ENCODE measurements at regions not wholly inside any gene's neighbourhood (a gene's known extent, or its start where the extent isn't known, plus 50 kb on each side); places are given as distances from the start of the nearest gene placed in this dataset.

- H3K4me1 ChIP-seq (replicated peaks in 1 of 2), result no peaks in the 10 kb centered on the region
- 33 to 47% (median 35%) methylated on average over 4 of the region's 4 CpGs for WGBS, 4 donors
- TF ChIP-seq CTCF (IDR thresholded peaks at IDR 0.05), result no peak
- TF ChIP-seq POLR2A (IDR thresholded peaks at IDR 0.05), result no peak
These were observed 189.9 kb upstream of the NWD2 start for GRCh38 chr4:37054531-37055077.

GRCh38 chr4:37058826-37059225, 185.7 kb upstream of the NWD2 start:
- Histone ChIP-seq H3K4me3 (no peak overlapping the region), H3K36me3 (replicated peaks in 1 of 2) (no peaks in the 10 kb centered on the region), H3K27ac (no peak overlapping the region), H3K27me3 (no peaks in the 10 kb centered on the region), H3K9me3 (replicated peaks in 1 of 3) (no peaks in the 10 kb centered on the region), H3K4me1 (replicated peaks in 1 of 2) (no peaks in the 10 kb centered on the region)
- intact Hi-C loops (cut with DNase I), result no loop called here
- no peak for TF ChIP-seq POLR2A (IDR thresholded peaks at IDR 0.05)
- TF ChIP-seq CTCF (IDR thresholded peaks at IDR 0.05), result no peak
- WGBS, 4 donors, result 78 to 89% (median 80%) methylated on average over 4 of the region's 4 CpGs
- no peak for DNase-seq

More at GRCh38 chr4:37054531-37055077, 189.9 kb upstream of the NWD2 start:
- Histone ChIP-seq H3K36me3 (replicated peaks in 1 of 2) (no peaks in the 10 kb centered on the region), H3K27ac (no peak overlapping the region), H3K4me3 (no peak overlapping the region), H3K27me3 (no peaks in the 10 kb centered on the region), H3K9me3 (replicated peaks in 1 of 3) (no peaks in the 10 kb centered on the region)
- DNase-seq, result peak in 5 of 7 donors; percentile 16 to 53 (median 34)
- intact Hi-C loops (cut with DNase I), result no loop called here

GRCh38 chr4:37066159-37066558, 178.4 kb upstream of the NWD2 start:
- peak in 5 of 7 donors; percentile 6 to 36 (median 23) for DNase-seq
- H3K4me3 ChIP-seq, result no peak overlapping the region
- H3K27me3 ChIP-seq, result no peaks in the 10 kb centered on the region
- no peak for TF ChIP-seq POLR2A (IDR thresholded peaks at IDR 0.05)
- TF ChIP-seq CTCF (IDR thresholded peaks at IDR 0.05), result no peak
- no peak overlapping the region for H3K27ac ChIP-seq
- no peaks in the 10 kb centered on the region for H3K36me3 ChIP-seq (replicated peaks in 1 of 2)
- intact Hi-C loops (cut with DNase I), result no loop called here
- H3K4me1 ChIP-seq (replicated peaks in 1 of 2), result no peaks in the 10 kb centered on the region
- WGBS, 4 donors, result 46 to 62% (median 48%) methylated on average over 2 of the region's 2 CpGs
- no peaks in the 10 kb centered on the region for H3K9me3 ChIP-seq (replicated peaks in 1 of 3)

GRCh38 chr4:37068580-37068979, 176.0 kb upstream of the NWD2 start:
- no peaks in the 10 kb centered on the region for H3K36me3 ChIP-seq (replicated peaks in 1 of 2)
- H3K4me3 ChIP-seq, result no peak overlapping the region
- no peaks in the 10 kb centered on the region for H3K9me3 ChIP-seq (replicated peaks in 1 of 3)
- intact Hi-C loops (cut with DNase I), result no loop called here
- WGBS, 4 donors, result 48 to 57% (median 53%) methylated on average over 5 of the region's 5 CpGs
- H3K27ac ChIP-seq, result no peak overlapping the region
- H3K4me1 ChIP-seq (replicated peaks in 1 of 2), result no peaks in the 10 kb centered on the region
- H3K27me3 ChIP-seq, result no peaks in the 10 kb centered on the region
- no peak for DNase-seq
- TF ChIP-seq CTCF (IDR thresholded peaks at IDR 0.05) (no peak), POLR2A (IDR thresholded peaks at IDR 0.05) (no peak)
